AG08395 (cell line): ENCODE measurements at regions not wholly inside any gene's neighbourhood (a gene's known extent, or its start where the extent isn't known, plus 50 kb on each side); places are given as distances from the start of the nearest gene placed in this dataset.

ENCODE experiments used
- DNase-seq: peaks from one replicate; pipeline ENCODE4 v3.0.0; 2012; ENCODE audit warnings: mixed read lengths, low spot score

DNA sequence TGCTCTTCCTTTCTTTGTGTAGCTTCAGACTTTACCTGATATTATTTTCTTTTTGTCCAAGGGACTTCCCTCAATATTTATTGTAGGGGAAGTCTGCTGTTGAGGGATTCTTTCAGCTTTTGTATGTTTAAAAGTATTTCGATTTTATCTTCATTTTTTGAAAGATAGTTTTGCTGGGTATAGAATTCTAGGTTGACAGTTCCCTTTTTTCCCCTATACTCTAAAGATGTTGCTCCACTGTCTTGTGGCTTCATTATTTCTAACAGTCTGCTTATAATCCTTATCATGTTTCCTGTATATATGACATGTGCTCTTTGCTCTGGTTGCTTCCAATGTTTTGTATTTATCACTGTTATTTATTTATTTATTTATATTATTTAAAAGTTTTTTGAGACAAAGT, 57.3 kb downstream of the CYTL1 start:
- no peak for DNase-seq

GRCh38 chr4:4962928-4963327, 56.3 kb downstream of the CYTL1 start:
- DNase-seq, result no peak
